ENCODE measurements at regions not wholly inside any gene's neighbourhood (a gene's known extent, or its start where the extent isn't known, plus 50 kb on each side); places are given as distances from the start of the nearest gene placed in this dataset.

DNA sequence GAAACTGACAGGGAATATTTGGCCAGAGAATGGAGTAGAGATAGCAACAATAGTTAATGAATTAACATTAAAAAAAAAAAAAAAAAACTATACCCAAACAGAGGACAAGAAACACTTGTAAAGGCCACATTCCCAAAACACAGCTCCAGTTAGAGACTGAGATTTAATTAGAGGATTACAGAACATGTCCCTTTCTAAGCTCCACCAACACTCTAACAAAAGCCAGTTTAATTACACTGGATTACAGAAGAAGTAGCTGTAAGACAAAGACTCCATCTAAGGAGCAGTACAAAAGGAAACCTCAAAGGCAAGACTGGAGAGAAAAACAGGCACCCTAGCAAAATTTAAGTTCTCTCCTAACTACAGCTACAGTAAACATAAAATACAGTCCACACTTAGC is 1247.7 kb upstream of the AGA start:
- Histone ChIP-seq H3K4me3 (ENCODE audit: low read depth, low read length) (no peak overlapping the region), H3K4me1 (ENCODE audit: control insufficient read depth, insufficient read depth, low read length, poor library complexity, severe bottlenecking) (no peaks in the 10 kb centered on the region), H3K27me3 (ENCODE audit: control insufficient read depth, insufficient read depth, low read length) (no peaks in the 10 kb centered on the region), H3K36me3 (ENCODE audit: control insufficient read depth, insufficient read depth, low read length) (no peaks in the 10 kb centered on the region), H3K9me3 (ENCODE audit: control insufficient read depth in 2 of 2, low read length in 2 of 2) (no peaks in the 10 kb centered on the region), H3K27ac (ENCODE audit: insufficient read depth, low read length, poor library complexity, severe bottlenecking) (no peak overlapping the region)
- H3K4me3 Mint-ChIP-seq = no peak overlapping the region
- DNase-seq = no peak
- H3K36me3 Mint-ChIP-seq = no peaks in the 10 kb centered on the region
- H3K9me3 Mint-ChIP-seq = peaks cover 0 to 26% (median 5%) of the 10 kb centered on the region in 7 donors
- H3K4me1 Mint-ChIP-seq = no peaks in the 10 kb centered on the region
- H3K27me3 Mint-ChIP-seq = no peaks in the 10 kb centered on the region
- no peak overlapping the region for H3K27ac Mint-ChIP-seq
- ATAC-seq (ENCODE audit: low read depth in 2 of 2) = no peak

DNA sequence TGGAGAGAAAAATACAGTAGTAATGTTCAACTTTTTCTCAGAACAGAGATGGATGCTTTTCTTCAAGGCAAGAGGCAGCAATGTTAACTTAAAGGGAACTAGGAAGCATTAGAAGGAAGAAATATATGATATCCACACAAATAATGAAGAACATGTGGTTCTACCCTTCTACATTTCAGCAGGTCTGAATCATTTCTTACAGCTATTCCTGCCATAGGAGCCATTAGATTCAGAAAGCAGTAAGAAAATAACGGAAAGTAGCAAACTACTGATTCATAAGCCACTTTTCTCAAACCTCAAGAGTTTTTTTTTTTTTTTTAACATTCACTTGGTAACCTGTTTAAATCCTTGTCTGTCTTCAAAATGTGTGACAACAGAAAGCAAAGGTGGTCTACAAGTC is 1251.6 kb upstream of the AGA start:
- H3K4me3 Mint-ChIP-seq = no peak overlapping the region
- Histone ChIP-seq H3K4me1 (ENCODE audit: control insufficient read depth, insufficient read depth, low read length, poor library complexity, severe bottlenecking) (no peaks in the 10 kb centered on the region), H3K9me3 (ENCODE audit: control insufficient read depth in 2 of 2, low read length in 2 of 2) (no peaks in the 10 kb centered on the region), H3K36me3 (ENCODE audit: control insufficient read depth, insufficient read depth, low read length) (no peaks in the 10 kb centered on the region), H3K4me3 (ENCODE audit: low read depth, low read length) (no peak overlapping the region), H3K27me3 (ENCODE audit: control insufficient read depth, insufficient read depth, low read length) (no peaks in the 10 kb centered on the region), H3K27ac (ENCODE audit: insufficient read depth, low read length, poor library complexity, severe bottlenecking) (no peak overlapping the region)
- DNase-seq = no peak
- no peak for ATAC-seq (ENCODE audit: low read depth in 2 of 2)
- no peak overlapping the region for H3K27ac Mint-ChIP-seq
- no peaks in the 10 kb centered on the region for H3K36me3 Mint-ChIP-seq
- H3K9me3 Mint-ChIP-seq = peaks cover 0 to 32% (median 8%) of the 10 kb centered on the region in 7 donors
- no peaks in the 10 kb centered on the region for H3K27me3 Mint-ChIP-seq
- H3K4me1 Mint-ChIP-seq = no peaks in the 10 kb centered on the region

DNA sequence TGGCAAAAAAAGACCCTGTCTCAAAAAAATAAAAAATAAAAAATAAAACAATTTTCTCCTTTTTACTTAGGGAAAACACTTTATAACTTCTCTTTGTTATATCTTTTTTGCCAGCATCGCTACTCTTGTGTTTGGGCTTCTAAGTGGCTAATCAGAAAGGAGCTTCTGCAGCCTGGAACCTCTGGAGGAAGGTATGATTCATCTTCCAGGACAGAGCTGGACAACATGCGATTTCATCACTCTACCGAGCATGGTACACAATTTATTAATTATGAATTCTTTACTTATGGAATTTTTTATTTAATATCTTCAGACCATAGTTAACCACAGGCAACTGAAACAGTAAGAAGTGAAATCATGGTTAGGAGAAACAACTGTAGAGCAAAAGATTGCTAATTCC is 1254.3 kb upstream of the AGA start:
- H3K27me3 ChIP-seq (ENCODE audit: control insufficient read depth, insufficient read depth, low read length) = no peaks in the 10 kb centered on the region

GRCh38 chr4:178712486-178712885 is 1270.2 kb upstream of the AGA start:
- ATAC-seq (ENCODE audit: low read depth in 2 of 2) = no peak
- no peak overlapping the region for H3K27ac ChIP-seq (ENCODE audit: insufficient read depth, low read length, poor library complexity, severe bottlenecking)
- peaks cover 0 to 12% (median 3%) of the 10 kb centered on the region in 7 donors for H3K9me3 Mint-ChIP-seq
- H3K9me3 ChIP-seq (ENCODE audit: control insufficient read depth in 2 of 2, low read length in 2 of 2) = peaks cover 0 to 2% of the 10 kb centered on the region in 2 experiments
- H3K36me3 ChIP-seq (ENCODE audit: control insufficient read depth, insufficient read depth, low read length) = no peaks in the 10 kb centered on the region
- H3K27ac Mint-ChIP-seq = no peak overlapping the region
- H3K4me3 Mint-ChIP-seq = no peak overlapping the region
- DNase-seq = no peak
- no peaks in the 10 kb centered on the region for H3K27me3 ChIP-seq (ENCODE audit: control insufficient read depth, insufficient read depth, low read length)
- no peak overlapping the region for H3K4me3 ChIP-seq (ENCODE audit: low read depth, low read length)
- H3K36me3 Mint-ChIP-seq = no peaks in the 10 kb centered on the region
- H3K27me3 Mint-ChIP-seq = no peaks in the 10 kb centered on the region
- H3K4me1 ChIP-seq (ENCODE audit: control insufficient read depth, insufficient read depth, low read length, poor library complexity, severe bottlenecking) = no peaks in the 10 kb centered on the region
- no peaks in the 10 kb centered on the region for H3K4me1 Mint-ChIP-seq

More for the DNA sequence above, 1254.3 kb upstream of the AGA start:
- H3K4me3 ChIP-seq (ENCODE audit: low read depth, low read length) = no peak overlapping the region
- Mint-ChIP-seq H3K4me1 (no peaks in the 10 kb centered on the region), H3K9me3 (peaks cover 0 to 25% (median 6%) of the 10 kb centered on the region in 7 donors), H3K27me3 (no peaks in the 10 kb centered on the region), H3K27ac (no peak overlapping the region), H3K36me3 (no peaks in the 10 kb centered on the region), H3K4me3 (no peak overlapping the region)
- DNase-seq (no peak), ATAC-seq (ENCODE audit: low read depth in 2 of 2) (no peak)
- H3K4me1 ChIP-seq (ENCODE audit: control insufficient read depth, insufficient read depth, low read length, poor library complexity, severe bottlenecking) = no peaks in the 10 kb centered on the region
- no peaks in the 10 kb centered on the region for H3K9me3 ChIP-seq (ENCODE audit: control insufficient read depth in 2 of 2, low read length in 2 of 2)
- H3K27ac ChIP-seq (ENCODE audit: insufficient read depth, low read length, poor library complexity, severe bottlenecking) = no peak overlapping the region
- H3K36me3 ChIP-seq (ENCODE audit: control insufficient read depth, insufficient read depth, low read length) = no peaks in the 10 kb centered on the region

DNA sequence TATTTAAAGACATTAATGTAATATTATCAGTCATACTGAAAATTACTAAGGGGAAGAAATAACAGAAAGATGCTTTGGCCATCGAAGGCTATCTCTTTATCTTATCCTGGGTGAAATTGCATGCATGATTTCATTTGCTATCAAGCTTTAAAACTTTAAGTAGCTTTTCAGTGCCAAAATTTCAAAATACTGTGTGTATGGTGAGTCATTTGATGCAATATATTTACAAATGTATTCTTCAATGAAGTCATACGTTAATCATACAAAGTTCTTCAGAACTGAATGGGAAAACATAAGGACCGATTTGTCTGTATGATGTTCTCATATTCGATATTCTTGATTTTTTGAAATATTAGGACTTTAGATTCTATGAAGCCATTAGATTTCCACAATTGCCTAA is 1295.8 kb upstream of the AGA start:
- Histone ChIP-seq H3K36me3 (ENCODE audit: control insufficient read depth, insufficient read depth, low read length) (no peaks in the 10 kb centered on the region), H3K27me3 (ENCODE audit: control insufficient read depth, insufficient read depth, low read length) (no peaks in the 10 kb centered on the region), H3K9me3 (ENCODE audit: control insufficient read depth in 2 of 2, low read length in 2 of 2) (peaks cover 0 to 4% of the 10 kb centered on the region in 2 experiments), H3K4me1 (ENCODE audit: control insufficient read depth, insufficient read depth, low read length, poor library complexity, severe bottlenecking) (no peaks in the 10 kb centered on the region), H3K27ac (ENCODE audit: insufficient read depth, low read length, poor library complexity, severe bottlenecking) (no peak overlapping the region), H3K4me3 (ENCODE audit: low read depth, low read length) (no peak overlapping the region)
- Mint-ChIP-seq H3K36me3 (no peaks in the 10 kb centered on the region), H3K4me1 (no peaks in the 10 kb centered on the region), H3K9me3 (peaks cover 0 to 12% (median 0%) of the 10 kb centered on the region in 7 donors), H3K27me3 (no peaks in the 10 kb centered on the region), H3K27ac (no peak overlapping the region), H3K4me3 (no peak overlapping the region)
- ATAC-seq (ENCODE audit: low read depth in 2 of 2) = no peak
- no peak for DNase-seq

GRCh38 chr4:178745203-178745602 is 1303.0 kb upstream of the AGA start:
- H3K27ac Mint-ChIP-seq = no peak overlapping the region
- Histone ChIP-seq H3K9me3 (ENCODE audit: control insufficient read depth in 2 of 2, low read length in 2 of 2) (peaks cover 0 to 4% of the 10 kb centered on the region in 2 experiments), H3K4me1 (ENCODE audit: control insufficient read depth, insufficient read depth, low read length, poor library complexity, severe bottlenecking) (no peaks in the 10 kb centered on the region), H3K27ac (ENCODE audit: insufficient read depth, low read length, poor library complexity, severe bottlenecking) (no peak overlapping the region), H3K27me3 (ENCODE audit: control insufficient read depth, insufficient read depth, low read length) (no peaks in the 10 kb centered on the region), H3K36me3 (ENCODE audit: control insufficient read depth, insufficient read depth, low read length) (no peaks in the 10 kb centered on the region), H3K4me3 (ENCODE audit: low read depth, low read length) (no peak overlapping the region)
- DNase-seq (no peak), ATAC-seq (ENCODE audit: low read depth in 2 of 2) (no peak)
- no peaks in the 10 kb centered on the region for H3K4me1 Mint-ChIP-seq
- no peak overlapping the region for H3K4me3 Mint-ChIP-seq
- no peaks in the 10 kb centered on the region for H3K36me3 Mint-ChIP-seq
- peaks cover under 1 to 18% (median 4%) of the 10 kb centered on the region in 7 donors for H3K9me3 Mint-ChIP-seq
- no peaks in the 10 kb centered on the region for H3K27me3 Mint-ChIP-seq

GRCh38 chr4:178752954-178753525 is 1310.8 kb upstream of the AGA start:
- H3K4me3 ChIP-seq (ENCODE audit: low read depth, low read length) = no peak overlapping the region
- no peaks in the 10 kb centered on the region for H3K9me3 ChIP-seq (ENCODE audit: control insufficient read depth in 2 of 2, low read length in 2 of 2)
- no peaks in the 10 kb centered on the region for H3K36me3 ChIP-seq (ENCODE audit: control insufficient read depth, insufficient read depth, low read length)
- H3K4me1 ChIP-seq (ENCODE audit: control insufficient read depth, insufficient read depth, low read length, poor library complexity, severe bottlenecking) = no peaks in the 10 kb centered on the region
- Mint-ChIP-seq H3K36me3 (no peaks in the 10 kb centered on the region), H3K4me3 (no peak overlapping the region), H3K9me3 (peaks cover 0 to 17% (median 2%) of the 10 kb centered on the region in 7 donors), H3K27ac (no peak overlapping the region), H3K27me3 (no peaks in the 10 kb centered on the region), H3K4me1 (no peaks in the 10 kb centered on the region)
- DNase-seq (no peak), ATAC-seq (ENCODE audit: low read depth in 2 of 2) (no peak)
- no peak overlapping the region for H3K27ac ChIP-seq (ENCODE audit: insufficient read depth, low read length, poor library complexity, severe bottlenecking)
- H3K27me3 ChIP-seq (ENCODE audit: control insufficient read depth, insufficient read depth, low read length) = no peaks in the 10 kb centered on the region

- Mint-ChIP-seq H3K9me3 (peaks cover 2 to 16% (median 5%) of the 10 kb centered on the region in 7 donors), H3K36me3 (no peaks in the 10 kb centered on the region), H3K27ac (no peak overlapping the region), H3K4me1 (no peaks in the 10 kb centered on the region), H3K27me3 (no peaks in the 10 kb centered on the region), H3K4me3 (no peak overlapping the region)
- no peak overlapping the region for H3K27ac ChIP-seq (ENCODE audit: insufficient read depth, low read length, poor library complexity, severe bottlenecking)
- ATAC-seq (ENCODE audit: low read depth in 2 of 2) (no peak), DNase-seq (no peak)
- no peaks in the 10 kb centered on the region for H3K27me3 ChIP-seq (ENCODE audit: control insufficient read depth, insufficient read depth, low read length)
- no peak overlapping the region for H3K4me3 ChIP-seq (ENCODE audit: low read depth, low read length)
- no peaks in the 10 kb centered on the region for H3K4me1 ChIP-seq (ENCODE audit: control insufficient read depth, insufficient read depth, low read length, poor library complexity, severe bottlenecking)
- no peaks in the 10 kb centered on the region for H3K9me3 ChIP-seq (ENCODE audit: control insufficient read depth in 2 of 2, low read length in 2 of 2)
- H3K36me3 ChIP-seq (ENCODE audit: control insufficient read depth, insufficient read depth, low read length) = no peaks in the 10 kb centered on the region
Measured at GRCh38 chr4:178778496-178778895, 1336.3 kb upstream of the AGA start.
